ENCODE measurements at regions not wholly inside any gene's neighbourhood (a gene's known extent, or its start where the extent isn't known, plus 50 kb on each side); places are given as distances from the start of the nearest gene placed in this dataset.

DNA sequence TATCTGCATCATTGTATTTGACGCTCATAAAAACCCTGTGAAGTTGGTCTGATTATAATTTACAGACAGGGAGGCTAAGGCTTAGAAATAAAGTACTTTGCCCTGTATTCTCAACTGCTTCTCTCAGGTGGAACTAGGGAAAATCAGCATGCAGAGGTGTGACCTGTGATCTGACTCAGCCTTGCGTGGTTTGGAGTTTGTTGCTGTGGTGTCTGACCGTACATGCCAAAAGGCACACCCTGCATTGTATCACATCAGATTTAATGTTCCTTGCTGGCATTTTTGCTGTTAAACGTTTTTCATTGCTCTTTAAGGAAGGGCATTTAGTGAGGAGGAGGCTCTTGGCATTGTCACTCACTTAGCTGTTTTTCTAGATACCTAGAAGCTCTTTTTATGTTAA is 58.8 kb upstream of the C1QTNF9B start:
- FAIRE-seq: peak; percentile 71
- Histone ChIP-seq H3K4me2 (ENCODE audit: insufficient read depth, low read length) (no peak overlapping the region), H3K4me1 (ENCODE audit: control insufficient read depth, extremely low read depth, insufficient read depth, low read length) (no peaks in the 10 kb centered on the region), H2AFZ (ENCODE audit: low read depth, low read length) (peak overlapping the region; percentile 31), H3K27ac (ENCODE audit: insufficient read depth, low read depth, low read length) (no peak overlapping the region), H3K9ac (replicated peaks; ENCODE audit: extremely low read depth, insufficient read depth, low read length) (no peak overlapping the region), H3K4me3 (replicated peaks in 1 of 3; ENCODE audit: insufficient read depth in 1 of 3, low read depth in 1 of 3, low read length in 3 of 3) (no peak overlapping the region), H3K27me3 (ENCODE audit: control insufficient read depth in 2 of 2, insufficient read depth in 2 of 2, low read length in 2 of 2) (no peaks in the 10 kb centered on the region), H3K79me2 (ENCODE audit: control insufficient read depth, insufficient read depth, low read length) (no peaks in the 10 kb centered on the region), H3K9me3 (replicated peaks; ENCODE audit: control insufficient read depth, insufficient read depth, low read length) (no peaks in the 10 kb centered on the region), H3K36me3 (ENCODE audit: control insufficient read depth in 2 of 2, extremely low read depth in 1 of 2, insufficient read depth in 2 of 2, low read length in 2 of 2) (no peaks in the 10 kb centered on the region), H4K20me1 (replicated peaks; ENCODE audit: control insufficient read depth, extremely low read depth, insufficient read depth, low read length) (no peaks in the 10 kb centered on the region), H3K9me1 (replicated peaks; ENCODE audit: control insufficient read depth, extremely low read depth, insufficient read depth, low read length) (no peaks in the 10 kb centered on the region)
- intact Hi-C loops (cut with micrococcal nuclease) (no loop called here), dilution Hi-C loops (cut with MboI; ENCODE audit: extremely low pct_ligation_motif_present, low sequenced_read_pairs) (no loop called here)
- POLR2A ChIA-PET: no interaction called here
- TF ChIP-seq JUN (IDR thresholded peaks at IDR 0.05; ENCODE audit: borderline replicate concordance, insufficient read depth, insufficient read length, low read depth) (no peak), FOS (IDR thresholded peaks at IDR 0.05; ENCODE audit: borderline replicate concordance, insufficient read depth, low read length) (peak; percentile 49)
- no TSS peak for BruUV-seq (replicated peaks)
- DNase-seq (ENCODE audit: low read depth, low spot score): no peak
- CTCF ChIA-PET: interaction anchor here (1.0 to 1.1 kb wide), 2 partner anchors 34 to 273 kb away, joined by 3 to 6 read pairs; no protein-coding TSS in a partner anchor

GRCh38 chr13:23957981-23958380 is 60.7 kb upstream of the C1QTNF9B start:
- ChIA-PET POLR2A (no interaction called here), CTCF (interaction anchor here (0.8 to 5.2 kb wide), 9 partner anchors 9 to 271 kb away, joined by 3 to 137 read pairs (median 5); partner anchors contain the start of gene MIPEP)
- Histone ChIP-seq H3K4me3 (replicated peaks in 1 of 3; ENCODE audit: insufficient read depth in 1 of 3, low read depth in 1 of 3, low read length in 3 of 3) (no peak overlapping the region), H3K4me1 (ENCODE audit: control insufficient read depth, extremely low read depth, insufficient read depth, low read length) (no peaks in the 10 kb centered on the region), H3K27ac (ENCODE audit: insufficient read depth, low read depth, low read length) (no peak overlapping the region), H4K20me1 (replicated peaks; ENCODE audit: control insufficient read depth, extremely low read depth, insufficient read depth, low read length) (no peaks in the 10 kb centered on the region), H2AFZ (ENCODE audit: low read depth, low read length) (peak overlapping the region; percentile 67), H3K9me3 (replicated peaks; ENCODE audit: control insufficient read depth, insufficient read depth, low read length) (no peaks in the 10 kb centered on the region), H3K27me3 (ENCODE audit: control insufficient read depth in 2 of 2, insufficient read depth in 2 of 2, low read length in 2 of 2) (no peaks in the 10 kb centered on the region), H3K4me2 (ENCODE audit: insufficient read depth, low read length) (no peak overlapping the region), H3K9me1 (replicated peaks; ENCODE audit: control insufficient read depth, extremely low read depth, insufficient read depth, low read length) (no peaks in the 10 kb centered on the region), H3K9ac (replicated peaks; ENCODE audit: extremely low read depth, insufficient read depth, low read length) (no peak overlapping the region), H3K79me2 (ENCODE audit: control insufficient read depth, insufficient read depth, low read length) (no peaks in the 10 kb centered on the region), H3K36me3 (ENCODE audit: control insufficient read depth in 2 of 2, extremely low read depth in 1 of 2, insufficient read depth in 2 of 2, low read length in 2 of 2) (no peaks in the 10 kb centered on the region)
- BruUV-seq (replicated peaks): no TSS peak
- FAIRE-seq (no peak), DNase-seq (ENCODE audit: low read depth, low spot score) (no peak)
- dilution Hi-C loops (cut with MboI; ENCODE audit: extremely low pct_ligation_motif_present, low sequenced_read_pairs): no loop called here
- intact Hi-C loops (cut with micrococcal nuclease): no loop called here
- TF ChIP-seq FOS (IDR thresholded peaks at IDR 0.05; ENCODE audit: borderline replicate concordance, insufficient read depth, low read length) (no peak), MAX (IDR thresholded peaks at IDR 0.05; ENCODE audit: insufficient read depth, insufficient read length) (no peak), GATA2 (IDR thresholded peaks at IDR 0.05; ENCODE audit: insufficient read depth, insufficient read length, low read depth, low read length) (no peak), POLR2AphosphoS5 (IDR thresholded peaks at IDR 0.05; ENCODE audit: insufficient read depth, low read depth, low read length) (no peak), EZH2 (IDR thresholded peaks at IDR 0.05; ENCODE audit: borderline replicate concordance, low read depth, low read length, severe bottlenecking) (no peak), MYC (IDR thresholded peaks at IDR 0.05; ENCODE audit: low read depth, low read length) (no peak), POLR2A (IDR thresholded peaks at IDR 0.05; ENCODE audit: low read depth, low read length) (no peak), JUN (IDR thresholded peaks at IDR 0.05; ENCODE audit: borderline replicate concordance, insufficient read depth, insufficient read length, low read depth) (no peak)
- TF ChIP-seq, protein P1, sequence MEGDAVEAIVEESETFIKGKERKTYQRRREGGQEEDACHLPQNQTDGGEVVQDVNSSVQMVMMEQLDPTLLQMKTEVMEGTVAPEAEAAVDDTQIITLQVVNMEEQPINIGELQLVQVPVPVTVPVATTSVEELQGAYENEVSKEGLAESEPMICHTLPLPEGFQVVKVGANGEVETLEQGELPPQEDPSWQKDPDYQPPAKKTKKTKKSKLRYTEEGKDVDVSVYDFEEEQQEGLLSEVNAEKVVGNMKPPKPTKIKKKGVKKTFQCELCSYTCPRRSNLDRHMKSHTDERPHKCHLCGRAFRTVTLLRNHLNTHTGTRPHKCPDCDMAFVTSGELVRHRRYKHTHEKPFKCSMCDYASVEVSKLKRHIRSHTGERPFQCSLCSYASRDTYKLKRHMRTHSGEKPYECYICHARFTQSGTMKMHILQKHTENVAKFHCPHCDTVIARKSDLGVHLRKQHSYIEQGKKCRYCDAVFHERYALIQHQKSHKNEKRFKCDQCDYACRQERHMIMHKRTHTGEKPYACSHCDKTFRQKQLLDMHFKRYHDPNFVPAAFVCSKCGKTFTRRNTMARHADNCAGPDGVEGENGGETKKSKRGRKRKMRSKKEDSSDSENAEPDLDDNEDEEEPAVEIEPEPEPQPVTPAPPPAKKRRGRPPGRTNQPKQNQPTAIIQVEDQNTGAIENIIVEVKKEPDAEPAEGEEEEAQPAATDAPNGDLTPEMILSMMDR (IDR thresholded peaks at IDR 0.05; ENCODE audit: extremely low read depth in 1 of 2, insufficient read depth in 1 of 2, low read depth in 1 of 2, low read length in 2 of 2): no peak

Measured in endothelial cell of umbilical vein (primary cell).